ENCODE measurements at regions not wholly inside any gene's neighbourhood (a gene's known extent, or its start where the extent isn't known, plus 50 kb on each side); places are given as distances from the start of the nearest gene placed in this dataset.

- no peak for DNase-seq
- no peaks in the 10 kb centered on the region for H3K4me1 ChIP-seq
- no peak for TF ChIP-seq CTCF (IDR thresholded peaks at IDR 0.05)
- no peak for TF ChIP-seq POLR2A (IDR thresholded peaks at IDR 0.05)
- intact Hi-C loops (cut with DNase I), result no loop called here
- H3K36me3 ChIP-seq (replicated peaks in 1 of 2; ENCODE audit: insufficient read depth in 1 of 2, low read depth in 2 of 2), result no peaks in the 10 kb centered on the region
- H3K9me3 ChIP-seq, result no peaks in the 10 kb centered on the region
- H3K4me3 ChIP-seq, result no peak overlapping the region
- WGBS, 2 donors, result 66 to 80% methylated on average over 4 of the region's 4 CpGs
- H3K27ac ChIP-seq, result no peak overlapping the region
- no peaks in the 10 kb centered on the region for H3K27me3 ChIP-seq
- ATAC-seq, result no peak
Observed at GRCh38 chr2:129329574-129329973, 649.9 kb upstream of the RAB6C start.

- no peak overlapping the region for H3K27ac ChIP-seq
- 58 to 76% methylated on average over 2 of the region's 2 CpGs for WGBS, 2 donors
- no peaks in the 10 kb centered on the region for H3K4me1 ChIP-seq
- H3K4me3 ChIP-seq, result no peak overlapping the region
- intact Hi-C loops (cut with DNase I), result no loop called here
- H3K27me3 ChIP-seq, result no peaks in the 10 kb centered on the region
- H3K9me3 ChIP-seq, result no peaks in the 10 kb centered on the region
- DNase-seq, result no peak
- no peak for TF ChIP-seq CTCF (IDR thresholded peaks at IDR 0.05)
- TF ChIP-seq POLR2A (IDR thresholded peaks at IDR 0.05), result no peak
- H3K36me3 ChIP-seq (replicated peaks in 1 of 2; ENCODE audit: insufficient read depth in 1 of 2, low read depth in 2 of 2), result no peaks in the 10 kb centered on the region
- ATAC-seq, result no peak
Observed at GRCh38 chr2:129330504-129330903, 649.0 kb upstream of the RAB6C start.

GRCh38 chr2:129331638-129332037 is 647.8 kb upstream of the RAB6C start:
- no peaks in the 10 kb centered on the region for H3K9me3 ChIP-seq
- no peak for DNase-seq
- H3K27me3 ChIP-seq, result no peaks in the 10 kb centered on the region
- WGBS, 2 donors, result 85 to 86% methylated on average over 7 of the region's 7 CpGs
- H3K36me3 ChIP-seq (replicated peaks in 1 of 2; ENCODE audit: insufficient read depth in 1 of 2, low read depth in 2 of 2), result no peaks in the 10 kb centered on the region
- intact Hi-C loops (cut with DNase I), result no loop called here
- H3K4me3 ChIP-seq, result no peak overlapping the region
- no peak for TF ChIP-seq CTCF (IDR thresholded peaks at IDR 0.05)
- H3K4me1 ChIP-seq, result no peaks in the 10 kb centered on the region
- ATAC-seq, result no peak
- H3K27ac ChIP-seq, result no peak overlapping the region

DNA sequence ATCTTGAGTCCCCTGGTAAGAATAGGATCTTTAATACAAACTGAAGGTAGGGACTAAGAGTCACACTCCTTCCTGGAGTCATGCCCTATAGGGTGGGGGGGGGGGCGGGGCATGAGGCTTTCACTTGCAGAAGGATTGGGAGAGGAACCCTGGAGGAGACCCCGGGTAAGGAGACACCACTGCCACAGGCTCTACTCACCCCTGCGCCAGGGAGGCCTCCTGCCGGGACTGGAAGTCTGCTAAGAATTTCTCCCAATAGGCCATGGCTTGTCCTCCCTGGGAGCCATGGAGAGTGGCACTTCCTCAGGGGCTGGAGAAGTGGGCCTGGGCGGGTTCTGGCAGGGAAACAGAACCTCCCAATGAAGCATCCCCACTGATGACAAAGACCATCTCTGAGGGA is 645.3 kb upstream of the RAB6C start:
- ATAC-seq (no peak), DNase-seq (no peak)
- H3K27ac ChIP-seq, result no peak overlapping the region
- 75 to 77% methylated on average over 3 to 5 of the region's 5 CpGs for WGBS, 2 donors
- no peaks in the 10 kb centered on the region for H3K9me3 ChIP-seq
- no peaks in the 10 kb centered on the region for H3K36me3 ChIP-seq (replicated peaks in 1 of 2; ENCODE audit: insufficient read depth in 1 of 2, low read depth in 2 of 2)
- H3K4me1 ChIP-seq, result no peaks in the 10 kb centered on the region
- intact Hi-C loops (cut with DNase I), result no loop called here
- no peak overlapping the region for H3K4me3 ChIP-seq
- no peak for TF ChIP-seq POLR2A (IDR thresholded peaks at IDR 0.05)
- no peak for TF ChIP-seq CTCF (IDR thresholded peaks at IDR 0.05)
- H3K27me3 ChIP-seq, result no peaks in the 10 kb centered on the region

- H3K27ac ChIP-seq, result no peak overlapping the region
- H3K36me3 ChIP-seq (replicated peaks in 1 of 2; ENCODE audit: insufficient read depth in 1 of 2, low read depth in 2 of 2), result no peaks in the 10 kb centered on the region
- TF ChIP-seq POLR2A (IDR thresholded peaks at IDR 0.05) (no peak), CTCF (IDR thresholded peaks at IDR 0.05) (no peak)
- H3K4me1 ChIP-seq, result no peaks in the 10 kb centered on the region
- intact Hi-C loops (cut with DNase I), result no loop called here
- H3K27me3 ChIP-seq, result no peaks in the 10 kb centered on the region
- 59 to 67% methylated on average over 12 to 13 of the region's 13 CpGs for WGBS, 2 donors
- DNase-seq (no peak), ATAC-seq (no peak)
- H3K4me3 ChIP-seq, result no peak overlapping the region
- H3K9me3 ChIP-seq, result no peaks in the 10 kb centered on the region
Observed at GRCh38 chr2:129334696-129335410, 644.6 kb upstream of the RAB6C start.
